Astrocyte of the cerebellum (primary cell): ENCODE measurements at regions not wholly inside any gene's neighbourhood (a gene's known extent, or its start where the extent isn't known, plus 50 kb on each side); places are given as distances from the start of the nearest gene placed in this dataset.

Experiments used
- DNase-seq: peaks from one replicate; pipeline ENCODE4 v3.0.0-alpha.2; 2011; ENCODE audit warnings: low read depth
- H3K4me3 ChIP-seq: 2 replicates; pipeline ENCODE4 v1.5.1; 2011; ENCODE audit warnings: mild to moderate bottlenecking, low read depth, low read length, moderate library complexity
- CTCF ChIP-seq: IDR thresholded peaks from 2 replicates; pipeline ENCODE4 v1.5.1; 2012; ENCODE audit warnings: low read length, low read depth, moderate library complexity, mild to moderate bottlenecking; ENCODE audit errors: missing control alignments
- in situ Hi-C: cut with HindIII; loops from 2 replicates; pipeline ENCODE4 v1.10.0; 2017; ENCODE audit warnings: low sequenced_read_pairs

- no peak for DNase-seq
- TF ChIP-seq CTCF = no peak
- H3K4me3 ChIP-seq = no peak overlapping the region
- in situ Hi-C loops = no loop called here
Observed at GRCh38 chr1:83027511-83027910, 971.4 kb downstream of the TTLL7 start.

- in situ Hi-C loops = no loop called here
Observed at GRCh38 chr1:83026745-83027144, 972.2 kb downstream of the TTLL7 start.

GRCh38 chr1:83024251-83024767 is 974.6 kb downstream of the TTLL7 start:
- no peak for DNase-seq
- in situ Hi-C loops = no loop called here
- TF ChIP-seq CTCF = no peak
- H3K4me3 ChIP-seq = no peak overlapping the region

More at GRCh38 chr1:83026745-83027144, 972.2 kb downstream of the TTLL7 start:
- H3K4me3 ChIP-seq = no peak overlapping the region
- no peak for DNase-seq
- no peak for TF ChIP-seq CTCF

GRCh38 chr1:83023212-83023611 is 975.7 kb downstream of the TTLL7 start:
- no peak for DNase-seq
- no peak for TF ChIP-seq CTCF
- in situ Hi-C loops = no loop called here
- no peak overlapping the region for H3K4me3 ChIP-seq

GRCh38 chr1:83022206-83022605 is 976.7 kb downstream of the TTLL7 start:
- no peak for TF ChIP-seq CTCF
- in situ Hi-C loops = no loop called here
- no peak overlapping the region for H3K4me3 ChIP-seq
- no peak for DNase-seq

GRCh38 chr1:83017701-83018100 is 981.2 kb downstream of the TTLL7 start:
- in situ Hi-C loops = no loop called here
- H3K4me3 ChIP-seq = no peak overlapping the region
- DNase-seq = no peak
- TF ChIP-seq CTCF = no peak

- no peak for DNase-seq
- no peak overlapping the region for H3K4me3 ChIP-seq
- in situ Hi-C loops = no loop called here
- TF ChIP-seq CTCF = no peak
Observed at GRCh38 chr1:83017276-83017675, 981.7 kb downstream of the TTLL7 start.
